GM19395 (cell line): ENCODE measurements at regions not wholly inside any gene's neighbourhood (a gene's known extent, or its start where the extent isn't known, plus 50 kb on each side); places are given as distances from the start of the nearest gene placed in this dataset.
A peak's percentile ranks its signal among the peaks of the same experiment; 100 is the strongest.
"Not testable (repeated sequence)": the region's sequence is repeated elsewhere in the genome, so short reads cannot be mapped to it uniquely, and the experiment has no call there.

Experiments
- ATAC-seq: cut with Tn5 transposase; IDR thresholded peaks from one replicate; pipeline ENCODE4 v1.9.1; 2021; ENCODE audit warnings: mild to moderate bottlenecking, moderate library complexity; ENCODE audit not compliant: unreplicated experiment

DNA sequence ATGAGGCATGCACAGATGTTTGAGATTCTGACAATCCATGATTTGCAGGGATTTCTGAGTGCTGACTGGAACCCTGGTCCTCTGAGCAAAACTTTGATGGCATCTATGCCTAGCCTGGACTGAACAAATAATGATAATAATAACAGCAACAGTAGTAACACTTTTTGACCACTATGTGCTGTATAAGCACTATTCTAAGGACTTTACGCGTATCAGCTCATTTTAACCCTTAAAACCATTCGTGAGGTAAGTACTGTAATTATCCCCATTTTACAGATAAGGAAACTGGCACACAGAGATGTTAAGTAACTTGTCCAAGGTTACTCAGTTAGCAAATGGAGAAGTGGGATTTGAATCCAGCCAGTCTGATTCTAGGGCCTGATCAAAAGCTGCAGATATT, 168.4 kb downstream of the C11orf91 start:
- no peak for ATAC-seq

- ATAC-seq = no peak
These were observed 168.9 kb downstream of the C11orf91 start for GRCh38 chr11:33531743-33532181.

DNA sequence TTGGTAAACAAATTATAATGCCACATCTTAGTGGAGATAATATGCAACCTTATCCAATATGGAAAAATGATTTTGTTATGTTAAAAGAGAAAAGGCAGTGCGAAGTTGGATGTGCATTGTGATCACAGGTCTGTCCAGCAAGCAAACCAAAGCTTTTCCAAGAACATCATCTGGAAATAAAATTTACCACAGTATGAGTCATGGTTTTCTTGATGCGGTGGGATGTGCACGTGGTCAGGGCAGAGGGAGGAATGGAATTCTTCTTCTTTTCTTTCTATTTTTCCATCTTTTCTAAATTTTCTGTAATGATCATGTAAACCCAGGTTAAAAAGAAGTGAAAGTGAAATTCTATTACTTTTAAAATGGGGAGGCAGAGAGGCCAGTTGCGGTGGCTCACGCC, 169.8 kb downstream of the C11orf91 start:
- no peak for ATAC-seq

- no peak for ATAC-seq
These were observed 171.2 kb downstream of the C11orf91 start for GRCh38 chr11:33529461-33529860.

DNA sequence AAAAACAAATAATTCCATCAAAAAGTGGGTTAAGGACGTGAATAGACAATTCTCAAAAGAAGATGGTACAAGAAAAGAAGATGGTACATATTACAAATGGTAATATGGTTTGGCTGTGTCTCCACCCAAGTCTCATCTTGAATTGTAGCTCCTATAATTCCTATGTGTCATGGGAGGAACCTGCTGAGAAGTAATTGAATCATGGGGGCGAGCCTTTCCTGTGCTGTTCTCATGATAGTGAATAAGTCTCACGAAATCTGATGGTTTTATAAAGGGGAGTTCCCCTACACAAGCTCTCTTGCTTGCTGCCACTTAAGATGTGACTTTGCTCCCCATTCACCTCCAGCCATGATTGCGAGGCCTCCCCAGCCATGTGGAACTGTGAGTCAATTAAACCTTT, 172.9 kb downstream of the C11orf91 start:
- not testable (repeated sequence) for ATAC-seq

GRCh38 chr11:33525789-33526188, 174.8 kb downstream of the C11orf91 start:
- no peak for ATAC-seq

- ATAC-seq = no peak
These were observed 179.2 kb downstream of the C11orf91 start for GRCh38 chr11:33521384-33521783.

DNA sequence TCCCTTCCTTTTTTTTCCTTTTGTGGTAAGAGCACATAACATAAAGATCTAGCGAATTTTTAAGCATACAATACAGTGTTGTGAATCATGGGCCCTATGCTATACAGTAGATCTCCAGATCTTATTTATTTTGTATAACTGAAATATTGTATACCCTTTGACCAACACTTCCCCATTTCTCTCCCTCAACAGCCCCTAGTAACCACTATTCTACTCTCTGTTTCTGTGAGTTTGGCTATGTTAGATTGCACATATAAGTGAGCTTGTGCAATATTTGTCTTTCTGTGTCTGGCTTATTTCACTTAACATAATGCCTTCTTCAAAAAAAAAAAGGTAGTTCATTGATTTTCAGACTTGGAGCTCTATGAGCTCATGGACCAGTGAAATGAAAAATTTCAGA, 180.5 kb downstream of the C11orf91 start:
- ATAC-seq = no peak

- no peak for ATAC-seq
These were observed 185.3 kb downstream of the C11orf91 start for GRCh38 chr11:33515347-33515746.

- no peak for ATAC-seq
These were observed 186.3 kb downstream of the C11orf91 start for GRCh38 chr11:33514079-33514925.

DNA sequence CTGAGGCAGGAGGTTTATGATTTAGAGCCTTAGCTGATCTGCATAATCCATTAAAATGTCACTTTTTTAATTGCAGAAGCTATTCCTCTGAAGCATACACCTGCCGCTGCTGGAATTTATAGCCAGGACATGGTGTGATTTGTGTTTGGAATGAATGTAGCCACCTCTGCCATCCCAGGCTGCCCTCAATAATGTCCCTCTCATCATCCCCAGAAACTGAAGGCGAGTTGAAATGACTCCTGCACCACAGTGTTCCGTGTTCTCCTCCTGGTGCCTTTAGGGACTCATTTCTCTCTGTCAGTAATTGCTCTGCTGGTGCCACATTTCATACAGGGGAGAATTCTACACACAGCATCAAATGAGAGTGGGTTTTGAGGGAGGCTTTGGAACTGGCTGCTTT, 191.0 kb downstream of the C11orf91 start:
- ATAC-seq = no peak

DNA sequence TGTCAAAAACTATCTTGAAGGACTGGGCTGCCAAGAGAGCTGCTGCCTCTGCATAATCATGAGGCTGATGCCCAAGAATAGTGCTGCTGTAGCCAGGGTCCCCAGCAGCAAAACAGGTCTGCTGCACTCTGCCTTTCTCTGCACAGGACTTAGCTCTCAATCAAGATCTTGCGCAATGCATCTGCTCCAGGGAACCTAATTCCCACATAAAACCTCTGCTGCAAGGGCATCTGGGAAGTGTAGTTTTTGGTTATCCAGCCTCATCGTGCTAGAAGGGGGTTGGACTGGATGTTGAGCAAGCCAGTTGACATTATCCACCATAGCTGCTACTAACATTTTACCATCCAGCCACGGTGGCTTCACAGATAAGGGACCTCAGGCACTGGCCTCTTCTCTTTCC, 192.7 kb downstream of the C11orf91 start:
- no peak for ATAC-seq

GRCh38 chr11:33507356-33507755, 193.3 kb downstream of the C11orf91 start:
- ATAC-seq = no peak

DNA sequence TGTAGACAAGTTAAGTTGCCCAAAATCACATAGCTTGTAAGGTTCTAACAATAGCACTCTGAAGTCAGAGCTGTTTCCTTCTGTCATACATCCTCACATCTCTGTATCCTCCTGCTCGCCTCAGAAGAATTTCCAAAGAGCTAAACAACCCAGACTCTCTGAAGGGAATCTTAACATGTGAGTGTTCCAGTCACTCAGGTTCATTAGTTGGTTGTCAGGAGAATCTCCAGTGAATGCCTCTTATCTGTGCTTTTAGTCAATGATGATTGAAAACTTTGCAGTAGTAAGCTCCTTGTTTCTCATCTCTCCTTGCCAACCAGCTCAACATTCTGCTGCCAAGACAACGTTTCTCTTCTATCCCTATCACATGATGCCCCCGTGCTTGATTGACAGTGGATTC, 195.5 kb downstream of the C11orf91 start:
- ATAC-seq = no peak

DNA sequence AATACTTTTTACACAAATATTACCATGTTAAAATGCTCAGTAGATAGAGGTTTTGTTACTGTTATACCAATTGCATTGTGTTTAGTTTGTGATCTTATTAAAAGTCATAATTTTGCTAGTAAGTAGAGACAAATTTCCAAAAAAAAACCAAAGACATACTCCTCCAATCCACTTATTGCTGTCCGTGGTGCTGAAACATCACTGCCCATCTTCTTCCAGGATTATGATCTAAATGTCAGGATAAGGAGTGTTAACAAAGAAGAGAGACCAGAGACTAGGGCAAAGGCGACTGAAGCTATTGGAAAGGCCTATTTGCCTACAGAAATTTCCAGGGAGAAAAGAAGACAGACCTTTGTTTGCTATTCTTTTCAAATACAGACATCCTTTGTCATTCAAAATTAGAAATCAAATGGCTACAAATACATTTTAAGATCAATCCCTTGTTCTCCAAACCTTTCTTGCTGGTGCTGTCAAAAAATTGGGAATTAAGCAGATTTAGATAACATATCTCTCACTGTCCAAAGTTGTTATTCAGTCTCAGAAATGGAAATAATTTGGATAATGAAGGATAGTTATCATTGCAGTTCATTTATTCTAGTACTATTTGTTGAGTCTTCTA, 199.7 kb downstream of the C11orf91 start:
- no peak for ATAC-seq

GRCh38 chr11:33500332-33500731, 200.3 kb downstream of the C11orf91 start:
- no peak for ATAC-seq

DNA sequence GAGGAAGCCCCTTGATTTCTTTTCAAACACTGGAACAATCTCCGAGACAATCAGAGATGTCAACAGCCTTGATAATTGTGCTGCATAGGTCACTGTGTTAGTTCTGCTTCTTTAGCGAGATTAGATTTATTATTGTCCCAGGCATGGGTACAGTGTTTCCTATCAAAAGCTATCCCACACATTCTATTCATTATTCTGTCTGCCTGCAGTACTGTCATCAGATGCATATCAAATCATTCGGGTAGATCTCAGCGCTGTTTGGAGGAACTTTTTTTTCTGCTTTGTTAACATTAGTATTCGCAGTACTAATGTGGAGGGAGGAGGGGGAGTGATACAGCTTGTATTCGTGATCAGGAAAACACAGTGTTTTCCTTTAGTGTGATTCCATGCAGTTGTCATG, 208.0 kb downstream of the C11orf91 start:
- ATAC-seq = no peak

DNA sequence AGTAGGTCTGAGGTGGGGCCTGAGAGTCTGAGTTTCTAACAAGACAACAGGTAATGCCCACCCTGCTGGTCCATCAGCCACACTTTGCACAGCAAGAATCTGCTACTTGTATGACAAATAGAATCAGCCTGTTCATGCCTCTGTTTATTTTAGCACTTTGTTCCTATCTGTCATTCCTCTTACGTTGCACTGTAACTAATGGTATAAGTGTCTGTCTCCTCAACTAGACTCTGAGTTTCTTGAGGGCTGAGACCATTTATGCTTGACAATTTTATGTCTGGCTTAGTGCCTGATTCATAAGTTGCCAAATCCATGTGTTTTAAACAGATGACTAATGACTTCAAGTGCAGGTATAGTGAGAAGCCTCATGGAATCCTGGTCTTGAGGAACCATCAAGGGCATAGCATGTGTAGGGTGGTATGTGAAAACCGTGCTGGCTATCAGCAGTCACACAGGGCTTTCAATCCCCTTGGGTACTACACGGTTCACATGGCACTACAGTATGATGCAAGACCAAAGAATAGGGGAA, 209.7 kb downstream of the C11orf91 start:
- no peak for ATAC-seq

- ATAC-seq = no peak
These were observed 211.7 kb downstream of the C11orf91 start for GRCh38 chr11:33488971-33489370.

DNA sequence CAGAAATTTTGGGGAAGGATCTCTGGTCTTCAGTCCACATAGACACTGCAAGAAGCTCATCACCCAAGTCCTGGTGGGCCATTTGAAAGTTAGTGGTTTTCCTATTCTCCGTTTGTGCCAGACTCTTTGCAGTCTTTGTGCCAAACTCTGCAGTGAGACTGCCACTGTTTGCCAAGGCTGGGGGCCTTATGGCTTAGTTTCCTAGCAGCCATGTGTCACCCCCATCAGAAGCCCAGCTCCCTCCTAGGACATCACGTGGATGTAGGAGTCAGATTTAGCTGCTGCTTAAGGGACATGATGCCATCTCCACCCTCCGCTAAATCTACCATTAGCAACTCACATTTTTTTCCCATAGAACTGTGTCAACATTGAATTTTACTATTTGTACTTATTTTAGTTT, 220.0 kb downstream of the C11orf91 start:
- ATAC-seq = no peak

GRCh38 chr11:33479231-33479630, 221.4 kb downstream of the C11orf91 start:
- no peak for ATAC-seq

- peak; percentile 57 for ATAC-seq
These were observed 221.0 kb downstream of the HIPK3 start for GRCh38 chr11:33478111-33478573.
